Karpas-422 (cell line): ENCODE measurements at regions not wholly inside any gene's neighbourhood (a gene's known extent, or its start where the extent isn't known, plus 50 kb on each side); places are given as distances from the start of the nearest gene placed in this dataset.

ENCODE experiments used
- DNase-seq: peaks from one replicate; pipeline ENCODE4 v3.0.0-alpha.2; 2015
- H2AFZ ChIP-seq: fragments of 200-600 bp; sonication (generic); 2 replicates; pipeline ENCODE4 v1.6.1; 2014; ENCODE audit warnings: antibody characterized with exemption, low read length, mixed read lengths
- H3K27ac ChIP-seq: fragments of 200-600 bp; sonication (generic); 2 replicates; pipeline ENCODE4 v1.5.1; 2014; ENCODE audit warnings: mild to moderate bottlenecking, low read length, moderate library complexity
- H3K27me3 ChIP-seq: fragments of 200-600 bp; sonication (generic); 2 replicates; pipeline ENCODE4 v1.6.1; 2014; ENCODE audit warnings: low read length, mixed read lengths
- H3K36me3 ChIP-seq: fragments of 200-600 bp; sonication (generic); 2 replicates; pipeline ENCODE4 v1.6.1; 2014; ENCODE audit warnings: low read length, mixed read lengths; ENCODE audit not compliant: insufficient read depth
- H3K4me1 ChIP-seq: fragments of 200-600 bp; sonication (generic); 2 replicates; pipeline ENCODE4 v1.6.1; 2014; ENCODE audit warnings: mild to moderate bottlenecking, low read length, mixed read lengths
- H3K4me2 ChIP-seq: fragments of 200-600 bp; sonication (generic); 2 replicates; pipeline ENCODE4 v1.6.1; 2014; ENCODE audit warnings: low read length, low read depth, mild to moderate bottlenecking; ENCODE audit not compliant: poor library complexity, severe bottlenecking
- H3K4me3 ChIP-seq: fragments of 200-600 bp; sonication (generic); 2 replicates; pipeline ENCODE4 v1.5.1; 2014; ENCODE audit warnings: mild to moderate bottlenecking, antibody characterized with exemption, low read length, mixed read lengths
- H3K79me2 ChIP-seq: fragments of 200-600 bp; sonication (generic); 2 replicates; pipeline ENCODE4 v1.6.1; 2014; ENCODE audit warnings: mild to moderate bottlenecking, low read length, mixed read lengths
- H3K9ac ChIP-seq: fragments of 200-600 bp; sonication (generic); 2 replicates; pipeline ENCODE4 v1.6.0; 2014; ENCODE audit warnings: low read length
- H3K9me2 ChIP-seq: fragments of 200-600 bp; sonication (generic), shearing (Covaris generic); replicated peaks from 2 replicates; pipeline ENCODE4 v1.6.0; 2014; ENCODE audit warnings: mild to moderate bottlenecking, low read length, moderate library complexity; ENCODE audit not compliant: insufficient read depth
- H3K9me3 ChIP-seq: fragments of 300-700, 200-600 bp; sonication (generic); 2 replicates; pipeline ENCODE4 v1.6.1; 2014; ENCODE audit warnings: low read length, mixed read lengths
- H4K20me1 ChIP-seq: fragments of 200-600 bp; sonication (generic); 2 replicates; pipeline ENCODE4 v1.6.1; 2014; ENCODE audit warnings: mild to moderate bottlenecking, antibody characterized with exemption, low read length, low read depth; ENCODE audit not compliant: insufficient read depth

DNA sequence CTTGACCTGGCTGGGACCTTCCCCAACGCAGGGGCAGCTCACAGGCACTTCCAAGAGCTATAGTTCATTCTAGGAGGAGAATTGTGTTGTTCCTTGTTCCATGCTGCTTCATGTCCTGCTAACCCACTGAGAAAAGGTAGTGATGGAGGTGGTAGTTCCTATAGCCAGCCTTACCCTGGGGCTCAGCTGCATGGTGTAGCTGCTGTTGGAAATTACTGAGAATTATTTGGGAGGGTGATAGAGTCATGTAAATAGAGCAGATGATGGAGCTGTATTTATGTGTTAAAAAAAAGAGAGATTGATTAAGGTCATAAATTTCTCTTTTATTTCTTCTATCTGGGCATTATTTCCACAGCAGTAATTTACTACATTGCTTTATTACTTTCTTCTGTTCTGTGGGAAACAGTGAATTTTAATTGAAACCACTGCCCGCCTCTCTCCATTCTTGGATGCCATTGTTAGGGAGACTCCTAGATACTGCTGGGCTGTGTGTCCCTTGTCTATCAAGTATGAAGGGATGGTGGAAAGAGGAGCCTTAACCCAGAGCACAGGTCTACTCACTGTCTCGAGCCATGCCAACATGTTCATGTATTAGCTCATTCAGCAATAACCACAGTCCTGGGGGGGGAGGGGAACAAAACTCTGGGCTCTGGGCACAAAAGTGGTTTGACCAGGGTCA is 309.2 kb downstream of the FAT3 start:
- Histone ChIP-seq H2AFZ (no peak overlapping the region), H3K4me2 (no peak overlapping the region), H3K9ac (no peak overlapping the region), H3K27me3 (no peaks in the 10 kb centered on the region), H3K79me2 (no peaks in the 10 kb centered on the region), H3K9me3 (no peaks in the 10 kb centered on the region), H3K36me3 (no peaks in the 10 kb centered on the region), H3K4me3 (no peak overlapping the region), H4K20me1 (no peaks in the 10 kb centered on the region), H3K27ac (no peak overlapping the region), H3K4me1 (no peaks in the 10 kb centered on the region), H3K9me2 (no peaks in the 10 kb centered on the region)
- no peak for DNase-seq

DNA sequence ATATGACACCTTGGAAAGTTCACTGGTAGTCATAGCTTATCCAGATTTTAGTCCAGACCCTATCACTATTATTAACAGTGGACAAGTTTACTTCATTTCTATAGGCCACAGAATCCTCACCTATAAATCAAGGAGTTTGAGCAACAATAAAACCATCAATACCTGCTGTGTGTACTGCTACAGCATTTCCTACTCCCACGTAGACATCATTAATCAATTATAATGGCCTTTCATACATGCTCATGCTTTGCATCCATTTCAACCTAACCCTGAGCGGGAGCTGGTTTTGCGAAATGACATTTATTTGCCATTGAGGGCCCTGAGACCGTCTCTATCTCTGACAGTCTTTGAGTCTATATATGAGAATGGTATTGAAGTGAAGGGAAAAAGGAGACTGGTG is 312.3 kb downstream of the FAT3 start:
- no peak overlapping the region for H2AFZ ChIP-seq

DNA sequence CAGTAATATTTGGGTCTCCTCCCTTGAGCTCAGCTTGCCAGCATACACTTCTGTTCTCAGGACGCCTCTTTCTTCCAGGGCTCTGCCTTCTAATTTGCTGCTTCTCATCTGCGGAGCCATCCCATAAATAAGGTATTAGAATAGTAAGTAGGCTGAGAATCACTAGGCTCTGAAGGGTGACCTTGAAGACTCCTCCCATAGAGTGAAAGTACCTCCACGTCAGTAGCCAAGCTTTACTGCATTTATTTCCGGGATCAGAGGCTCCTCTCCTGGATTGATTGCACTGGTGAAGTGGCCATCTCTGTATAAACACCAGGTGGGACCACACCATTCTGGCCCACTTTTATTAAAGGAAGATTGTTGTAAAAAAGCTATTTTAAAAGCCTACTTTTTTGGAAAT is 315.5 kb downstream of the FAT3 start:
- Histone ChIP-seq H3K4me1 (no peaks in the 10 kb centered on the region), H2AFZ (no peak overlapping the region), H3K9ac (no peak overlapping the region), H3K27me3 (no peaks in the 10 kb centered on the region), H3K4me2 (no peak overlapping the region), H3K27ac (no peak overlapping the region), H4K20me1 (no peaks in the 10 kb centered on the region), H3K79me2 (no peaks in the 10 kb centered on the region), H3K9me3 (0 out of 2 replicates have a peak, but pooled peaks cover 4% of the 10 kb centered on the region), H3K36me3 (no peaks in the 10 kb centered on the region), H3K9me2 (no peaks in the 10 kb centered on the region), H3K4me3 (no peak overlapping the region)
- no peak for DNase-seq

More for the DNA sequence above, 312.3 kb downstream of the FAT3 start:
- Histone ChIP-seq H3K9ac (no peak overlapping the region), H3K4me3 (no peak overlapping the region), H4K20me1 (no peaks in the 10 kb centered on the region), H3K27ac (no peak overlapping the region), H3K9me3 (no peaks in the 10 kb centered on the region), H3K27me3 (no peaks in the 10 kb centered on the region), H3K4me1 (no peaks in the 10 kb centered on the region), H3K79me2 (no peaks in the 10 kb centered on the region), H3K9me2 (no peaks in the 10 kb centered on the region), H3K36me3 (no peaks in the 10 kb centered on the region), H3K4me2 (no peak overlapping the region)
- no peak for DNase-seq

DNA sequence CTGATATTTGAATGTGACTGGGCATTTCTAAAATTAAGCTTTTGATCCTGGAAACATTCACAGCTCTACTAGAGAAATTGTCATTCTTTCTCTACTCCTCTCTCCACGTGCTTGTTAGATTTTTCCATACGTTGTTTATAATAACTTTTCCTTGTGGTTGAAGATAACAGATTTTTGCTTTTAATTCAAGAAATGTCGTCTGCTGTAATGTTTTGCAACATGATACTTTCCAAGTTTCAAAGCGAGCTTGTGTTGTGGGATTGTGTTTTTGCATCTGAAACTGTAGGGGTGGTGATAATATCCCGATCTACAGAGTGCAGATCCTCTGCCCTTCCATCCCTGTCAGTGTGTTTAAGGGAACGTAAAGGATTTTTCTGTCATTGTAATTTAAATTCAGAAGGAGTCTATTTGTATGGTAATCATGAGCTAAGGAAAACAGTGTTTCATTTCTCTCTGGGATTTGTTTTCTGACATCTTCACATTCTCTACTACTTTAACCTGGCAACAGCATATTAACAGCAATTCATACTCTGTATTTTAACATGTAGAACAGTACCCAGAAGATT is 321.4 kb downstream of the FAT3 start:
- Histone ChIP-seq H3K79me2 (no peaks in the 10 kb centered on the region), H3K27ac (no peak overlapping the region), H3K36me3 (no peaks in the 10 kb centered on the region), H3K4me3 (no peak overlapping the region), H3K9me3 (0 out of 2 replicates have a peak, but pooled peaks cover 4% of the 10 kb centered on the region), H3K9ac (no peak overlapping the region), H3K9me2 (no peaks in the 10 kb centered on the region), H2AFZ (no peak overlapping the region), H4K20me1 (no peaks in the 10 kb centered on the region), H3K4me1 (no peaks in the 10 kb centered on the region), H3K27me3 (no peaks in the 10 kb centered on the region), H3K4me2 (no peak overlapping the region)
- no peak for DNase-seq

DNA sequence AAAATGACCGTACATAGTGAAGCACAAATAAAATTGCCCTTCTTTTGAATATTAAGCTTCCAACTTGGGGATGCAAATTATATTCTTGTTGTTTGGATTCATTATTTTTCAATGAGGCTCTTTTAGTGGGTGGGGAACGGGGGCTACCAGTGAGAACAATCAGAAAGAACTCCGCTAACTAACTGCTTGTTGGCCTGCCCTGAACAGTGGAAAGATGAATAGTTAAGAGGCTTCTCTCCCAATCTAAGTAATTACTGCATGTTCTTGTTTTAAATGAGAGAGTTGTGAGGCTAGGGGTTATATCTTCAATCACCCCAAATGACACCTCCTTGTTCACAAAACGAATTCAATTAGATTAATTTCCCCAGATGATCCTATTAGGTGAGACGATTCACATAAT is 322.0 kb downstream of the FAT3 start:
- Histone ChIP-seq H3K9ac (no peak overlapping the region), H3K4me1 (no peaks in the 10 kb centered on the region), H3K36me3 (no peaks in the 10 kb centered on the region), H3K4me3 (no peak overlapping the region), H4K20me1 (no peaks in the 10 kb centered on the region), H3K9me2 (no peaks in the 10 kb centered on the region), H3K9me3 (0 out of 2 replicates have a peak, but pooled peaks cover 4% of the 10 kb centered on the region), H3K79me2 (no peaks in the 10 kb centered on the region), H2AFZ (no peak overlapping the region), H3K27ac (no peak overlapping the region), H3K27me3 (no peaks in the 10 kb centered on the region), H3K4me2 (no peak overlapping the region)
- no peak for DNase-seq

DNA sequence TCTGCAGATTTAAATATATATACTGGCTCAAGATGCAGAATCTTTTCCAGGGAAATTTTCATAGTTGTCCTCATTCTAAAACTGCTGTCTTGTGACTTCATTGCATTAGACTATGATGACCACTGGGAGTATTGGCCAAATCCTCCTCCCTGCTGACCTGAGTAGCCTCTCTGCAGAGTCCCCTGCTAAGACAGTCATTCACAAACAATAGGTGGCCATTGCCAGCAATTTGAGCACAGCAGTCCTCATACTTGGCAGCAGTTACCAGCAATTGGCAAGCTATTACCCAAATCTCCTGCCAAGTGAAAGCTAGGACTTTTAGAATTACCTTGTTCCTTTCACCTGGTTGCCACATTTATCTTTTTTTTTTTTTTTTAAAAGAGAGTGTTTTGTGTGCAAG is 325.8 kb downstream of the FAT3 start:
- no peaks in the 10 kb centered on the region for H3K27me3 ChIP-seq
- no peaks in the 10 kb centered on the region for H3K9me3 ChIP-seq
- H3K79me2 ChIP-seq, result no peaks in the 10 kb centered on the region
- no peak overlapping the region for H3K9ac ChIP-seq
- H2AFZ ChIP-seq, result no peak overlapping the region
- no peaks in the 10 kb centered on the region for H3K9me2 ChIP-seq
- H4K20me1 ChIP-seq, result no peaks in the 10 kb centered on the region
- no peak for DNase-seq
- H3K36me3 ChIP-seq, result no peaks in the 10 kb centered on the region
- no peak overlapping the region for H3K4me3 ChIP-seq
- no peak overlapping the region for H3K27ac ChIP-seq
- no peak overlapping the region for H3K4me2 ChIP-seq
- no peaks in the 10 kb centered on the region for H3K4me1 ChIP-seq

DNA sequence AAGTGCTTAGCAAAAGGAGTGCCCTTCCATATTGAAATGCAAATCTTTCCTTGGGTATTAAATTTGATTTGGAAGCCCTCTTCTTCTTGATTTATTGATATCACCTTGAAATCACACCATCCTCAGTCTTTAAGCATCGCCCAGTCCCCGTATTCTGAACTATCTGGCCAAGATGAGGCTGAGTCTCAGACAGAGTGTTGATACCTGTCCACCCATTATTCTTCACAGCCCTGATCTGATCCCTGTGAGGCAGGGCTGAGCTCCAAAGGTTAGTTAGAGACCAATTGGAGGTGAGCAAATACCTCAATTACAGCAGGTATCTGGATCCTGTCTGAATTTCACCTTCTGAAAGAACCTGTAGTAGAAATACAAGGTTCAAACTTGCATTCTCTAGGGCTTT is 326.3 kb downstream of the FAT3 start:
- no peak overlapping the region for H3K4me3 ChIP-seq
- no peaks in the 10 kb centered on the region for H3K79me2 ChIP-seq
- DNase-seq, result no peak
- H3K9me2 ChIP-seq, result no peaks in the 10 kb centered on the region
- H3K9ac ChIP-seq, result no peak overlapping the region
- H3K9me3 ChIP-seq, result no peaks in the 10 kb centered on the region
- no peaks in the 10 kb centered on the region for H3K4me1 ChIP-seq
- no peak overlapping the region for H2AFZ ChIP-seq
- H3K27ac ChIP-seq, result no peak overlapping the region
- H4K20me1 ChIP-seq, result no peaks in the 10 kb centered on the region
- H3K27me3 ChIP-seq, result no peaks in the 10 kb centered on the region
- H3K4me2 ChIP-seq, result no peak overlapping the region
- no peaks in the 10 kb centered on the region for H3K36me3 ChIP-seq

DNA sequence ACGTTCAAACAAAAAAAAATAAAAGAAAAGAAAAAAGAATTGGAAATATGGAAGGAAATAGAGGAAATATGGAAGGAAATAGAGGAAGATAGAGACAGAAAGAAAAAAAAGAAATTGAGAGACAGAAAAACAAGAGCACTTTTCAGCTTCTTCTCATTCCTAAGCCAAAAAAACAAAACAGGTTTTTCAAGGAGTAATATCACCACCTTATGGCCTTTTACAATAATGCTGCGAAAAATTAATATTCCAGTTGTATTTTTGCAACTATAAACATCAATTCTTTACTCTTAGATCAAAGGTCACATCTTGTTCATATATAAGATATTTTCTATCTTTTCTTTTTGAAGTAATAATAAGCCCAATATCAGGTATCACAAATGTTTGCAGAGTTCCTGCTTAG is 328.3 kb downstream of the FAT3 start:
- H3K4me2 ChIP-seq, result no peak overlapping the region
- H3K9me2 ChIP-seq, result no peaks in the 10 kb centered on the region
- H3K9me3 ChIP-seq, result no peaks in the 10 kb centered on the region
- no peaks in the 10 kb centered on the region for H3K27me3 ChIP-seq
- no peak overlapping the region for H2AFZ ChIP-seq
- no peak overlapping the region for H3K27ac ChIP-seq
- no peaks in the 10 kb centered on the region for H3K79me2 ChIP-seq
- no peak overlapping the region for H3K4me3 ChIP-seq
- H4K20me1 ChIP-seq, result no peaks in the 10 kb centered on the region
- H3K36me3 ChIP-seq, result no peaks in the 10 kb centered on the region
- H3K9ac ChIP-seq, result no peak overlapping the region
- H3K4me1 ChIP-seq, result no peaks in the 10 kb centered on the region
- peak; percentile 66 for DNase-seq
